TTC549 (cell line): ENCODE measurements at regions not wholly inside any gene's neighbourhood (a gene's known extent, or its start where the extent isn't known, plus 50 kb on each side); places are given as distances from the start of the nearest gene placed in this dataset.
"Not testable (repeated sequence)": the region's sequence is repeated elsewhere in the genome, so short reads cannot be mapped to it uniquely, and the experiment has no call there.

Experiments
- FAIRE-seq: peaks from 2 replicates; lab custom pipeline; 2012; peaks lifted over from hg19 to GRCh38; lab: Jason Lieb, UNC

GRCh38 chr16:87038528-87038927 is 278.7 kb downstream of the C16orf95 start:
- not testable (repeated sequence) for FAIRE-seq

GRCh38 chr16:87040169-87041117 is 276.7 kb downstream of the C16orf95 start:
- no peak for FAIRE-seq

- no peak for FAIRE-seq
These were observed 275.9 kb downstream of the C16orf95 start for GRCh38 chr16:87041286-87041685.

GRCh38 chr16:87042551-87043230 is 274.5 kb downstream of the C16orf95 start:
- FAIRE-seq = no peak

GRCh38 chr16:87043231-87044031 is 273.8 kb downstream of the C16orf95 start:
- FAIRE-seq = no peak

GRCh38 chr16:87044032-87044382 is 273.2 kb downstream of the C16orf95 start:
- no peak for FAIRE-seq

GRCh38 chr16:87044829-87045228 is 272.4 kb downstream of the C16orf95 start:
- FAIRE-seq = no peak

- FAIRE-seq = no peak
These were observed 271.6 kb downstream of the C16orf95 start for GRCh38 chr16:87045466-87046216.

- no peak for FAIRE-seq
These were observed 271.0 kb downstream of the C16orf95 start for GRCh38 chr16:87046235-87046634.

- no peak for FAIRE-seq
These were observed 269.8 kb downstream of the C16orf95 start for GRCh38 chr16:87047221-87048037.

- FAIRE-seq = no peak
These were observed 269.0 kb downstream of the C16orf95 start for GRCh38 chr16:87048038-87048729.

- no peak for FAIRE-seq
These were observed 268.5 kb downstream of the C16orf95 start for GRCh38 chr16:87048730-87049115.

GRCh38 chr16:87049216-87049615 is 268.0 kb downstream of the C16orf95 start:
- FAIRE-seq = not testable (repeated sequence)

- no peak for FAIRE-seq
These were observed 267.1 kb downstream of the C16orf95 start for GRCh38 chr16:87050142-87050541.

GRCh38 chr16:87051526-87052320 is 265.5 kb downstream of the C16orf95 start:
- FAIRE-seq = no peak

- FAIRE-seq = no peak
These were observed 264.7 kb downstream of the C16orf95 start for GRCh38 chr16:87052506-87052905.

- no peak for FAIRE-seq
These were observed 263.9 kb downstream of the C16orf95 start for GRCh38 chr16:87053016-87053982.

- FAIRE-seq = no peak
These were observed 263.0 kb downstream of the C16orf95 start for GRCh38 chr16:87054154-87054553.
